ENCODE measurements at regions not wholly inside any gene's neighbourhood (a gene's known extent, or its start where the extent isn't known, plus 50 kb on each side); places are given as distances from the start of the nearest gene placed in this dataset.

DNA sequence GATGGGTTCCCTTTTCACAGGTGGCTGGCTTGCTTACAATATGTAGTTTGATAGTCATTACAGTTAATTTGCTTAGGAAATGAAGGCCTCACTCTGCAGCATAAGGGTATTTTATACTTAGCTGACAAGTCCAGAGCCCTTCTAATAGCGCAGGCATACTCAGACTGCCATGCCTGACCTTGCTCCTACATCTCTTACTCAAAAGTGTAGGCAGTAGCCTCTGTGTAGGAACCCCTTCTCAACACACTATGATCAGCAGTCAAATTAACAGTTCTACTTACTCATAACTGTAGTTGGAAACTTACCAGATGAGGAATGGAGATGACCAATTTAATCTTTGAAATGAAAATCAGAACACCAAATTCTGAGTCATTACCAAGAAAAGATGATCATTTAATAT is 373.5 kb downstream of the TBC1D32 start:
- in situ Hi-C loops (cut with HindIII; ENCODE audit: low pct_unique_long_range_greater_than_20kb, low sequenced_read_pairs), result no loop called here
- intact Hi-C loops (cut with micrococcal nuclease; ENCODE audit: unreplicated experiment), result no loop called here
- Histone ChIP-seq H3K27me3 (ENCODE audit: control insufficient read depth, insufficient read depth, low read length) (no peaks in the 10 kb centered on the region), H3K27ac (ENCODE audit: low read length) (no peak overlapping the region), H3K4me1 (ENCODE audit: control insufficient read depth, insufficient read depth, low read length) (no peaks in the 10 kb centered on the region), H3K36me3 (ENCODE audit: control insufficient read depth, insufficient read depth, low read length) (no peaks in the 10 kb centered on the region), H3K9me3 (ENCODE audit: control insufficient read depth, insufficient read depth, low read depth, low read length) (0 out of 2 replicates have a peak, but pooled peaks cover 2% of the 10 kb centered on the region), H3K4me3 (ENCODE audit: low read depth in 2 of 2, low read length in 2 of 2) (no peak overlapping the region)
- no peak for TF ChIP-seq POLR2AphosphoS5 (IDR thresholded peaks at IDR 0.05; ENCODE audit: low read depth, low read length)
- no peak for TF ChIP-seq SIN3A (IDR thresholded peaks at IDR 0.05; ENCODE audit: borderline replicate concordance, insufficient read depth, low read depth, low read length)
- TF ChIP-seq, protein P1, sequence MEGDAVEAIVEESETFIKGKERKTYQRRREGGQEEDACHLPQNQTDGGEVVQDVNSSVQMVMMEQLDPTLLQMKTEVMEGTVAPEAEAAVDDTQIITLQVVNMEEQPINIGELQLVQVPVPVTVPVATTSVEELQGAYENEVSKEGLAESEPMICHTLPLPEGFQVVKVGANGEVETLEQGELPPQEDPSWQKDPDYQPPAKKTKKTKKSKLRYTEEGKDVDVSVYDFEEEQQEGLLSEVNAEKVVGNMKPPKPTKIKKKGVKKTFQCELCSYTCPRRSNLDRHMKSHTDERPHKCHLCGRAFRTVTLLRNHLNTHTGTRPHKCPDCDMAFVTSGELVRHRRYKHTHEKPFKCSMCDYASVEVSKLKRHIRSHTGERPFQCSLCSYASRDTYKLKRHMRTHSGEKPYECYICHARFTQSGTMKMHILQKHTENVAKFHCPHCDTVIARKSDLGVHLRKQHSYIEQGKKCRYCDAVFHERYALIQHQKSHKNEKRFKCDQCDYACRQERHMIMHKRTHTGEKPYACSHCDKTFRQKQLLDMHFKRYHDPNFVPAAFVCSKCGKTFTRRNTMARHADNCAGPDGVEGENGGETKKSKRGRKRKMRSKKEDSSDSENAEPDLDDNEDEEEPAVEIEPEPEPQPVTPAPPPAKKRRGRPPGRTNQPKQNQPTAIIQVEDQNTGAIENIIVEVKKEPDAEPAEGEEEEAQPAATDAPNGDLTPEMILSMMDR (IDR thresholded peaks at IDR 0.05), result no peak
- TF ChIP-seq TCF7L2 (IDR thresholded peaks at IDR 0.05; ENCODE audit: low read depth, low read length), result no peak
- TF ChIP-seq, protein P2, sequence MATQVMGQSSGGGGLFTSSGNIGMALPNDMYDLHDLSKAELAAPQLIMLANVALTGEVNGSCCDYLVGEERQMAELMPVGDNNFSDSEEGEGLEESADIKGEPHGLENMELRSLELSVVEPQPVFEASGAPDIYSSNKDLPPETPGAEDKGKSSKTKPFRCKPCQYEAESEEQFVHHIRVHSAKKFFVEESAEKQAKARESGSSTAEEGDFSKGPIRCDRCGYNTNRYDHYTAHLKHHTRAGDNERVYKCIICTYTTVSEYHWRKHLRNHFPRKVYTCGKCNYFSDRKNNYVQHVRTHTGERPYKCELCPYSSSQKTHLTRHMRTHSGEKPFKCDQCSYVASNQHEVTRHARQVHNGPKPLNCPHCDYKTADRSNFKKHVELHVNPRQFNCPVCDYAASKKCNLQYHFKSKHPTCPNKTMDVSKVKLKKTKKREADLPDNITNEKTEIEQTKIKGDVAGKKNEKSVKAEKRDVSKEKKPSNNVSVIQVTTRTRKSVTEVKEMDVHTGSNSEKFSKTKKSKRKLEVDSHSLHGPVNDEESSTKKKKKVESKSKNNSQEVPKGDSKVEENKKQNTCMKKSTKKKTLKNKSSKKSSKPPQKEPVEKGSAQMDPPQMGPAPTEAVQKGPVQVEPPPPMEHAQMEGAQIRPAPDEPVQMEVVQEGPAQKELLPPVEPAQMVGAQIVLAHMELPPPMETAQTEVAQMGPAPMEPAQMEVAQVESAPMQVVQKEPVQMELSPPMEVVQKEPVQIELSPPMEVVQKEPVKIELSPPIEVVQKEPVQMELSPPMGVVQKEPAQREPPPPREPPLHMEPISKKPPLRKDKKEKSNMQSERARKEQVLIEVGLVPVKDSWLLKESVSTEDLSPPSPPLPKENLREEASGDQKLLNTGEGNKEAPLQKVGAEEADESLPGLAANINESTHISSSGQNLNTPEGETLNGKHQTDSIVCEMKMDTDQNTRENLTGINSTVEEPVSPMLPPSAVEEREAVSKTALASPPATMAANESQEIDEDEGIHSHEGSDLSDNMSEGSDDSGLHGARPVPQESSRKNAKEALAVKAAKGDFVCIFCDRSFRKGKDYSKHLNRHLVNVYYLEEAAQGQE (IDR thresholded peaks at IDR 0.05; ENCODE audit: insufficient read depth in 1 of 2, low read depth in 2 of 2, low read length in 1 of 2), result no peak
- ChIA-PET POLR2A (no interaction called here), CTCF (no interaction called here)
- no peak for DNase-seq (ENCODE audit: low read depth, low spot score)
- no TSS peak for BruUV-seq (replicated peaks)
- ATAC-seq, result no peak

DNA sequence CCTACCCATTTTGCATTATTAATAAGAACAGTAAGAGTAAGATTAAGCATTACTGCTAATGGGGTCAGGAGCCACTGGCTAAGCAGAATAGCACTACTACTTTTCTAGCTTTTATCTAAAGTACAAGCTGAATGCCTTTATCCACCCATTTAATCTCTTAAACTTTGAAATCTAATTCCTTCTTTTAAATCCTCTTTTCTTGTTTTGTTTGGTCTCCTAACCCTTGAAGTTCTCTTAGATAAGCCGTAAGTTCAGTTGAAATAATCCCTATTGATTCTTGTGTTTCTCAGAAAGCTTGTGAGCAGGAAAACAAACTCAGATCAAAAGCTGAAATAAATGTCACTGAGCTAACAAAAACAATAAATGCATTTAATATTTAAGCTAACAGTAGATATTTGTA is 380.2 kb downstream of the TBC1D32 start:
- in situ Hi-C loops (cut with HindIII; ENCODE audit: low pct_unique_long_range_greater_than_20kb, low sequenced_read_pairs), result no loop called here
- ChIA-PET CTCF (no interaction called here), POLR2A (no interaction called here)
- no peaks in the 10 kb centered on the region for H3K9me3 ChIP-seq (ENCODE audit: control insufficient read depth, insufficient read depth, low read depth, low read length)
- no peaks in the 10 kb centered on the region for H3K4me1 ChIP-seq (ENCODE audit: control insufficient read depth, insufficient read depth, low read length)
- H3K27ac ChIP-seq (ENCODE audit: low read length), result no peak overlapping the region
- ATAC-seq (no peak), DNase-seq (ENCODE audit: low read depth, low spot score) (no peak)
- H3K4me3 ChIP-seq (ENCODE audit: low read depth in 2 of 2, low read length in 2 of 2), result no peak overlapping the region
- TF ChIP-seq TCF7L2 (IDR thresholded peaks at IDR 0.05; ENCODE audit: low read depth, low read length) (no peak), SIN3A (IDR thresholded peaks at IDR 0.05; ENCODE audit: borderline replicate concordance, insufficient read depth, low read depth, low read length) (no peak), POLR2AphosphoS5 (IDR thresholded peaks at IDR 0.05; ENCODE audit: low read depth, low read length) (no peak)
- TF ChIP-seq, protein P2 (IDR thresholded peaks at IDR 0.05; ENCODE audit: insufficient read depth in 1 of 2, low read depth in 2 of 2, low read length in 1 of 2), result no peak
- intact Hi-C loops (cut with micrococcal nuclease; ENCODE audit: unreplicated experiment), result no loop called here
- no TSS peak for BruUV-seq (replicated peaks)
- no peaks in the 10 kb centered on the region for H3K36me3 ChIP-seq (ENCODE audit: control insufficient read depth, insufficient read depth, low read length)
- H3K27me3 ChIP-seq (ENCODE audit: control insufficient read depth, insufficient read depth, low read length), result no peaks in the 10 kb centered on the region
